GM12873 (cell line): ENCODE measurements at regions not wholly inside any gene's neighbourhood (a gene's known extent, or its start where the extent isn't known, plus 50 kb on each side); places are given as distances from the start of the nearest gene placed in this dataset.

Source experiments
- CTCF ChIP-seq: IDR thresholded peaks from 2 replicates; pipeline ENCODE4 v1.5.1; 2012; ENCODE audit warnings: low read depth, mild to moderate bottlenecking, moderate library complexity, low read length, control low read depth; ENCODE audit not compliant: insufficient read depth; ENCODE audit errors: missing control alignments

- no peak for TF ChIP-seq CTCF
Measured at GRCh38 chr10:8738987-8739386, 684.5 kb downstream of the GATA3 start.

DNA sequence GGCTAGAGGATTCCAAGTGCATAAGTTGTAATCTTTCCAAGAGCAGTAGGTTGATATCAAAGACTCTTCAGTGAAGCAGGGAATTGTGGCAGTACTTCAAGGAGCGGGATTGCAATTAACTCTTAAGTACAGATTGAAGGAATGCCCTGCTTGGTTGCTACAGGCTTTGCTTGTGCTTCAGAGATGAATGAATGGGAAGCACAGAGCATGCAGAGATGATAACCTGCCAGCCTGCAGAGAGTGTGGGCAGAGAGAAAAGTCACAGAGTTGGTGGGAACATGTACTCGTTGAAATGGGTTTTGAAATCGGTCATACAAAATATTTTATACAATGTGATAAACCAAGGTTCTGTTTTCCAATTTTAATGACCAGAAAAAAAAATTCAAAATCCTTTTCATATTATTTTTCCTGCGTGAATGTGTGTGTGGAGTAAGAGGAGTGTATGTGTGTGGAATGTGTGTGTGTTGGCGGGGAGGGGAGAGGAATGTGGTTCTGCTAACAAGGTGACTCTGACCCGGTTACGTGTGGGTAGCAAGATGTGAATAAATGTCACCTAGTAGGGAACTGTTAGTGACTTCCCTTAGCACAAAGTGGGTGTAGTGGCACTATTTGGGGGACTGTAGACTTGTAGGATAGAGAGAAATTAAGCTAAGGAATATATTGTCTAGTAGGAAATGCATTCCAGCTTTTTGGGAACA is 697.8 kb downstream of the GATA3 start:
- no peak for TF ChIP-seq CTCF

DNA sequence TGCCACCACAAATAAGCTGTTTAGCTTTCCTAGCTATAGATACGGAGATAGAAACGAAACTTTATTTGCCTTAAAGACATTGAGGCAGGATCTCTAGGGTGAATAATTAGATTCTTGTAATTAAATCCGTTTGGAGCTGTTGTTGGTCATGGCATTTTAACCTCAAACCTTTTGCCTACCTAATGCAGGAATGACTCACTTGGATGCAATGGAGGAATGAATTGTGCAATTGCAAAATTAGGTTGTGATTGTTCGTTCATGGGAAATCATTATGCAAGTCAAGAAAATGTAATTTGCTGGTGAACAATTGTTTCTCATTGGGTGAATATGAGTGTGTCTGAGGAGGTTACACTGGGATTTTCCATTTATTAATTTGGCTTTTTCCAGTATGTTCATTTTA is 703.5 kb downstream of the GATA3 start:
- TF ChIP-seq CTCF: no peak

- TF ChIP-seq CTCF: no peak
Measured at GRCh38 chr10:8766899-8767298, 712.4 kb downstream of the GATA3 start.

DNA sequence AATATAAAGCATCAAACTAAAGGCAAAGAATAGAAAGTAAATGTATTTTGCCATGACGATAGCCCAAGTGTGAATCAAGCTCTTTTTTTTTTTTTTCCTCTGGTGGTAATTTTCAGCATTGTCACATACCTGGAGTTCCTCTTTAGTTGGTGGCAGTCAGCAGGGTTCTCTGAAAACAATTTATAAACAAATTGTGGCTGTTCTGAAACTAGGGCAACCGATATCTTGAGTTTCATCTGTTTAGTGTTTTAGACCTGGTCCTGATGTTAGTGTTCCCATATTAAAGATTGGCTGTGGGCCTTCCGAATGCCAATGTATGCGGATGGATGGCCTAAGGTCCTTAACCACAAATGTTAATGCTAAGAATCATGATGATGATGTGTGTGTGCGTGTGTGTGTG is 713.1 kb downstream of the GATA3 start:
- TF ChIP-seq CTCF: no peak

DNA sequence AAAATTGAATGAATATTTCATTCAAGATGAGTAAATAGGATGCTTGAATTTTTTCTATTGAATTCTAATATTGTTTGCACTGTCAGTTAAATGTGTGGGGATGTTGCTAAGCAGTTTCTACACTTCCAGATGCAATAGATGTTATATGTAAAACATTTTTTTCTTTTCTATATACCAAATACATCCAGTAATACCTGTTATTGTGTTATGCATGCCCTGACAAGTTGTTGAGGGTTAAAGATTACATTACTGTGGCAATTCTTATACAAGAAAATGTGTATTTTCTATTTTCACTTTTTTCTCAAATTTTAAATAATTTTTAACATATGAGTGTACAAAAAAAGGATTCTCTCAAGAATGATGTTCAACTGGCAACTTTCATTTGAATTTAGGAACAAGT is 713.9 kb downstream of the GATA3 start:
- TF ChIP-seq CTCF: no peak

GRCh38 chr10:8768852-8769251 is 714.4 kb downstream of the GATA3 start:
- TF ChIP-seq CTCF: no peak
